ENCODE measurements at regions not wholly inside any gene's neighbourhood (a gene's known extent, or its start where the extent isn't known, plus 50 kb on each side); places are given as distances from the start of the nearest gene placed in this dataset.

GRCh38 chr18:38948436-38948835 is 1382.8 kb upstream of the CELF4 start:
- TF ChIP-seq CTCF (IDR thresholded peaks at IDR 0.05), result no peak
- TF ChIP-seq POLR2A (IDR thresholded peaks at IDR 0.05), result no peak
- no peak for TF ChIP-seq POLR2AphosphoS5 (IDR thresholded peaks at IDR 0.05)
- TF ChIP-seq EP300 (IDR thresholded peaks at IDR 0.05), result no peak
